Activated CD8-positive, alpha-beta T cell treated with anti-CD3 and anti-CD28 coated beads for 36 hours (primary cell): ENCODE measurements at regions not wholly inside any gene's neighbourhood (a gene's known extent, or its start where the extent isn't known, plus 50 kb on each side); places are given as distances from the start of the nearest gene placed in this dataset.

Experiments used
- ATAC-seq: fragments of 200-7000 bp; cut with Tn5 transposase; one replicate; pipeline ENCODE4 v1.10.0; 2021; ENCODE audit warnings: mild to moderate bottlenecking, moderate library complexity
- CTCF ChIA-PET: fragments of 350-600 bp; sonication (Branson Sonifier 250); formaldehyde crosslinking; loops from one replicate; lab custom pipeline; 2021; ENCODE audit warnings: antibody characterized with exemption; lab: Charles Lee
- POLR2A ChIA-PET: fragments of 350-600 bp; sonication (Branson Sonifier 250); formaldehyde crosslinking; loops from one replicate; lab custom pipeline; 2021; ENCODE audit warnings: antibody characterized with exemption; lab: Charles Lee
- DNase-seq: peaks from one replicate; pipeline ENCODE4 v3.0.0-alpha.2; 2020
- H3K27ac Mint-ChIP-seq: one replicate; pipeline ENCODE4 v1.8.0; 2021; ENCODE audit warnings: mild to moderate bottlenecking, mixed read lengths
- H3K27me3 Mint-ChIP-seq: one replicate; pipeline ENCODE4 v1.8.0; 2021; ENCODE audit warnings: mixed read lengths
- H3K36me3 Mint-ChIP-seq: one replicate; pipeline ENCODE4 v1.8.0; 2021; ENCODE audit warnings: low read depth, mixed read lengths
- H3K4me1 Mint-ChIP-seq: one replicate; pipeline ENCODE4 v1.8.0; 2021; ENCODE audit warnings: low read depth, mixed read lengths
- H3K4me3 Mint-ChIP-seq: one replicate; pipeline ENCODE4 v1.8.0; 2021; ENCODE audit warnings: mild to moderate bottlenecking, moderate library complexity, mixed read lengths
- H3K9me3 Mint-ChIP-seq: one replicate; pipeline ENCODE4 v1.8.0; 2021; ENCODE audit warnings: mixed read lengths
- intact Hi-C: fragments of 100-400 bp; cut with micrococcal nuclease; formaldehyde crosslinking; loops from one replicate; pipeline ENCODE4 v1.10.0; 2022
- TF ChIP-seq, protein P1 (sequence below): fragments of 200-600 bp; IDR thresholded peaks from one replicate; pipeline ENCODE4 v1.8.0; 2022; ENCODE audit warnings: antibody characterized with exemption, mild to moderate bottlenecking

DNA sequence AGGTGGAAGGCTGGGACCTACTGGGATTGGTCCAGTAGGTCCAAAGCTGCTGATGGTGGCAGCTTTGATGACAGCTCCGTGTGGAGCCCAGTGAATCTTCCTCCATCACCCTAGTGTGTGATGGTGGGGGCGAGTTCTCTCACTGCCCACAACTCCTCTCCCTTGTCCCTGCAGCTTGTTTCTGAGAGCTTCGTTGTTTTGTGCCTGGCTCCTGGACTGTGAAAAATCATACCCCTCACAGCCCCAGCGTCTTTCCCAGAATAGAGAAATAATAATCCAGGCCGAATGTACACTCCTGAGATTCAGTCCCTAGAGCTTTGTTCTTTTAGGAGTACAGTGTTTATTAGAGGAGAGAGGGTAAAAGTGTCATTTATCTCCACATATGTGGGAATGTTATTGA lies 372.2 kb downstream of the ENC1 start:
- Mint-ChIP-seq H3K4me1 (no peaks in the 10 kb centered on the region), H3K27me3 (peaks cover 8% of the 10 kb centered on the region), H3K9me3 (no peaks in the 10 kb centered on the region), H3K27ac (no peak overlapping the region), H3K4me3 (no peak overlapping the region), H3K36me3 (no peaks in the 10 kb centered on the region)
- ChIA-PET CTCF (no interaction called here), POLR2A (no interaction called here)
- TF ChIP-seq, protein P1, sequence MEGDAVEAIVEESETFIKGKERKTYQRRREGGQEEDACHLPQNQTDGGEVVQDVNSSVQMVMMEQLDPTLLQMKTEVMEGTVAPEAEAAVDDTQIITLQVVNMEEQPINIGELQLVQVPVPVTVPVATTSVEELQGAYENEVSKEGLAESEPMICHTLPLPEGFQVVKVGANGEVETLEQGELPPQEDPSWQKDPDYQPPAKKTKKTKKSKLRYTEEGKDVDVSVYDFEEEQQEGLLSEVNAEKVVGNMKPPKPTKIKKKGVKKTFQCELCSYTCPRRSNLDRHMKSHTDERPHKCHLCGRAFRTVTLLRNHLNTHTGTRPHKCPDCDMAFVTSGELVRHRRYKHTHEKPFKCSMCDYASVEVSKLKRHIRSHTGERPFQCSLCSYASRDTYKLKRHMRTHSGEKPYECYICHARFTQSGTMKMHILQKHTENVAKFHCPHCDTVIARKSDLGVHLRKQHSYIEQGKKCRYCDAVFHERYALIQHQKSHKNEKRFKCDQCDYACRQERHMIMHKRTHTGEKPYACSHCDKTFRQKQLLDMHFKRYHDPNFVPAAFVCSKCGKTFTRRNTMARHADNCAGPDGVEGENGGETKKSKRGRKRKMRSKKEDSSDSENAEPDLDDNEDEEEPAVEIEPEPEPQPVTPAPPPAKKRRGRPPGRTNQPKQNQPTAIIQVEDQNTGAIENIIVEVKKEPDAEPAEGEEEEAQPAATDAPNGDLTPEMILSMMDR: no peak
- no peak for ATAC-seq
- no peak for DNase-seq
- intact Hi-C loops: no loop called here

DNA sequence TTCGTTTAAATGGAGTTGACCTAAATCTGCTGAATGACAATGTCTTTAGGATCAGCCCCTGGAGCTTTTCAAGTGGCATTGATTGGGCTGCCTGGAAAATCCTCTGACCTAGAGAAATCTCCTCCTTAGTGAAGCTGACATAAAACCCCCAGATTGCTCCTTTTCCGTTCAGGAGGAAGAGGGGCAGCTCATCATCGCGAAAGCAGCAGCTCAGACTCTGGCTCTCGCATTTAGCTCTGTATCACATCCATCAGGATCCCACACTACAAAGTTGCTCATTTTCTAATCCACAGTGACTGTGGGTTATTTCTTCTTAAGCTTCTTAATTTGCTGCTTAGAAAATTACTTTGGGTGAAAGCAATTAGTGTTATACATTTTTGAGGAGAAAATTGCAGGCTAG lies 373.7 kb downstream of the ENC1 start:
- Mint-ChIP-seq H3K27me3 (peaks cover 4% of the 10 kb centered on the region), H3K9me3 (no peaks in the 10 kb centered on the region), H3K4me3 (no peak overlapping the region), H3K36me3 (no peaks in the 10 kb centered on the region), H3K27ac (no peak overlapping the region), H3K4me1 (no peaks in the 10 kb centered on the region)
- TF ChIP-seq, protein P1: no peak
- DNase-seq (no peak), ATAC-seq (no peak)
- ChIA-PET CTCF (interaction anchor here (1.4 kb wide), 1 partner anchor 9 kb away, joined by 5 read pairs; no protein-coding TSS in a partner anchor), POLR2A (no interaction called here)
- intact Hi-C loops: no loop called here

DNA sequence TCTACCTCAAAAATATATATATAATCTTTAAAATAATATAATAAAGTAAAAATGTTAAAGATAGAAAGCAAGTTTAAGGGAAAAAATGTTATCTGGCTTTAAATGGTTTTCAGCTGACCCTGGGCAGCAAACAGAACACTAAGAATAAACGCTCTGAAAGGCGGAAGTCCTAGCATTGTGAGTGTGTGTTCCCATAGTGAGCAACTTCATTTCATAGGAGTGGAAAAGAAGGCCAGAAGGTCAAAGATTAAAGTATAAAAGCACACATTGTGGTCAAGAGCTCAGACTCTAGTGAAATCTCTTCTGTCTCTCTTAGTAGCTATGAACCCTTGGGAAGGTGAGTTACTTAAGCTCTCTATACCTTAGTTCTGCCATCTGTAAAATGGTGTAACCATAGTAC lies 374.4 kb downstream of the ENC1 start:
- Mint-ChIP-seq H3K36me3 (no peaks in the 10 kb centered on the region), H3K27me3 (peaks cover 4% of the 10 kb centered on the region), H3K4me3 (no peak overlapping the region), H3K9me3 (no peaks in the 10 kb centered on the region), H3K4me1 (no peaks in the 10 kb centered on the region), H3K27ac (no peak overlapping the region)
- ATAC-seq (no peak), DNase-seq (no peak)
- TF ChIP-seq, protein P1: no peak
- intact Hi-C loops: no loop called here
- POLR2A ChIA-PET: no interaction called here
- CTCF ChIA-PET: interaction anchor here (1.4 kb wide), 1 partner anchor 8 kb away, joined by 5 read pairs; no protein-coding TSS in a partner anchor

DNA sequence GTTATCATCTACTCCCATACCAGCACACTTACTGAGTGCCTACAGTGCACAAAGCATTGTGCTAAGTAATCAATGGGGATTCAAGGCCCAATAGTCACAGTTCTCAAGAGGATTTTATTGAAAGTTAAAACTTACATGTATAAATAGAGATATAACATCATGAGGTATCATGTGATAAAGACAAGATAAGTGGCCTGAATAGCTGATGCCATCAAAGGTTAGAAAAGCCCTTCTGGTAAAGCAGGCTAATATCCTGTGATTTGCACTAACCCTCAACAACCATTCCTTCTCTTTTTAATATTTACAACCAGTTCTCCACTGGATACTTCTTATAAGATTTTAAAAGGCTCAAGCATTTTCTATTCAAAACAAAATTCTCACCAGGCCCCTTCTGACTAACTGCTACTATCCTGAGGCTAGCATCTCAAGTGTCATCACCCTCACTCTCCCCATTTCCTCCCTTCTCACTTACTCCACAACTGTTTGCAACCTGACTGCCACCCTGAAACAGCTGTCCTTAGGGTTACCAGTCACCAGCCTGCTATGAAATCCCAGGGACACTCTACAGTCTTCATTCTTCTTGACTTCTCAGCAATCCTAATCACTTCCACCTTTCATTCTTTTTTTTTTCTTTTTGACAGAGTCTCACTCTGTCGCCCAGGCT lies 377.9 kb downstream of the ENC1 start:
- no peaks in the 10 kb centered on the region for H3K9me3 Mint-ChIP-seq
- TF ChIP-seq, protein P1: no peak
- ATAC-seq (no peak), DNase-seq (no peak)
- POLR2A ChIA-PET: no interaction called here
- CTCF ChIA-PET: no interaction called here
- no peak overlapping the region for H3K4me3 Mint-ChIP-seq
- H3K27me3 Mint-ChIP-seq: no peaks in the 10 kb centered on the region
- no peak overlapping the region for H3K27ac Mint-ChIP-seq
- no peaks in the 10 kb centered on the region for H3K4me1 Mint-ChIP-seq
- H3K36me3 Mint-ChIP-seq: no peaks in the 10 kb centered on the region
- intact Hi-C loops: no loop called here

DNA sequence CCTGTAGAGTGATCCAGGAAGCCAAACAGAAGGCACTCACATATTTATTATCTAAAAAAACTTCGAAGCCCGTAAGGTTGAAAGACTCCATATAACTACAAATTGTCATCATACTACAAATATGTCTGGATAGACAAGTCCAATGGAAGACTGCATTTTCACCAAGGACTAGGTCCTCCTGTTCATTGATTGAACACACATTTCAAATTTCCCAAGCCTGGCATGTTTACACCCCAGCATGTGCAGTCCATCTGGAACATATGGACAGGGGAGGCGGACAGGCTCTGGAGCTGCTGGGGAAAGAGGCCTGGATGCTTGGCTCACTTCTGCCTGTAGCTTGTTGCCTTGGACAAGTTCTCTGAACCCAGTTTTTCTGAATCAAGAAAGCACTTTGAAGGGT lies 378.7 kb downstream of the ENC1 start:
- DNase-seq (no peak), ATAC-seq (no peak)
- H3K4me3 Mint-ChIP-seq: no peak overlapping the region
- no peaks in the 10 kb centered on the region for H3K36me3 Mint-ChIP-seq
- CTCF ChIA-PET: no interaction called here
- H3K4me1 Mint-ChIP-seq: no peaks in the 10 kb centered on the region
- H3K27ac Mint-ChIP-seq: no peak overlapping the region
- TF ChIP-seq, protein P1: no peak
- POLR2A ChIA-PET: no interaction called here
- H3K27me3 Mint-ChIP-seq: no peaks in the 10 kb centered on the region
- intact Hi-C loops: no loop called here
- H3K9me3 Mint-ChIP-seq: no peaks in the 10 kb centered on the region
